CD4-positive, alpha-beta T cell treated with Interleukin-17A for 1 hour (primary cell): ENCODE measurements at regions not wholly inside any gene's neighbourhood (a gene's known extent, or its start where the extent isn't known, plus 50 kb on each side); places are given as distances from the start of the nearest gene placed in this dataset.
"Not testable (repeated sequence)": the region's sequence is repeated elsewhere in the genome, so short reads cannot be mapped to it uniquely, and the experiment has no call there.

Experiments used
- DNase-seq: peaks from one replicate; pipeline ENCODE4 v3.0.0-alpha.2; 2020

- DNase-seq = no peak
These were observed 110.2 kb upstream of the CST7 start for GRCh38 chr20:24838546-24839535.

- DNase-seq = no peak
These were observed 108.9 kb upstream of the CST7 start for GRCh38 chr20:24840121-24840713.

- no peak for DNase-seq
These were observed 106.7 kb upstream of the CST7 start for GRCh38 chr20:24842274-24842917.

GRCh38 chr20:24842918-24843715 lies 106.0 kb upstream of the CST7 start:
- no peak for DNase-seq

- DNase-seq = no peak
These were observed 98.9 kb upstream of the CST7 start for GRCh38 chr20:24850176-24850575.

GRCh38 chr20:24851346-24852019 lies 97.6 kb upstream of the CST7 start:
- no peak for DNase-seq

GRCh38 chr20:24853916-24854315 lies 95.2 kb upstream of the CST7 start:
- DNase-seq = no peak

- no peak for DNase-seq
These were observed 93.2 kb upstream of the CST7 start for GRCh38 chr20:24855848-24856247.

- DNase-seq = not testable (repeated sequence)
These were observed 90.6 kb upstream of the CST7 start for GRCh38 chr20:24858500-24858899.

- DNase-seq = no peak
These were observed 89.5 kb upstream of the CST7 start for GRCh38 chr20:24859539-24859938.

- DNase-seq = no peak
These were observed 86.9 kb upstream of the CST7 start for GRCh38 chr20:24862186-24862585.

GRCh38 chr20:24862606-24863005 lies 86.5 kb upstream of the CST7 start:
- DNase-seq = no peak

GRCh38 chr20:24863356-24863755 lies 85.7 kb upstream of the CST7 start:
- no peak for DNase-seq

- no peak for DNase-seq
These were observed 83.1 kb upstream of the CST7 start for GRCh38 chr20:24866008-24866407.

GRCh38 chr20:24866742-24867141 lies 82.3 kb upstream of the CST7 start:
- DNase-seq = no peak

- DNase-seq = no peak
These were observed 81.5 kb upstream of the CST7 start for GRCh38 chr20:24867556-24867955.

GRCh38 chr20:24868396-24868927 lies 80.6 kb upstream of the CST7 start:
- no peak for DNase-seq

GRCh38 chr20:24868959-24869358 lies 80.1 kb upstream of the CST7 start:
- DNase-seq = no peak

GRCh38 chr20:24870057-24870456 lies 79.0 kb upstream of the CST7 start:
- no peak for DNase-seq

- DNase-seq = no peak
These were observed 78.2 kb upstream of the CST7 start for GRCh38 chr20:24870881-24871280.

GRCh38 chr20:24871480-24872213 lies 77.4 kb upstream of the CST7 start:
- DNase-seq = no peak
